OCI-LY3 (cell line): ENCODE measurements at regions not wholly inside any gene's neighbourhood (a gene's known extent, or its start where the extent isn't known, plus 50 kb on each side); places are given as distances from the start of the nearest gene placed in this dataset.

Experiments used
- CTCF ChIP-seq: fragments of 200-600, 300-600 bp; sonication (generic); IDR thresholded peaks from 2 replicates; pipeline ENCODE4 v1.5.1; 2014; ENCODE audit warnings: antibody characterized with exemption, low read length, low read depth
- EZH2phosphoT487 ChIP-seq: fragments of 200-600 bp; shearing (Covaris generic); IDR thresholded peaks from 2 replicates; pipeline ENCODE4 v1.6.1; 2018; ENCODE audit warnings: antibody characterized with exemption, mixed run types, low read depth

GRCh38 chr15:46326173-46326572 lies 691.3 kb downstream of the SQOR start:
- TF ChIP-seq CTCF (no peak), EZH2phosphoT487 (no peak)
